Astrocyte (in vitro differentiated cells and primary cell): ENCODE measurements at regions not wholly inside any gene's neighbourhood (a gene's known extent, or its start where the extent isn't known, plus 50 kb on each side); places are given as distances from the start of the nearest gene placed in this dataset.

Experiments used
- CTCF ChIP-seq: IDR thresholded peaks from 2 replicates; pipeline ENCODE4 v1.5.1; 2011; ENCODE audit warnings: low read depth, mild to moderate bottlenecking, inconsistent platforms, low read length, moderate library complexity; ENCODE audit not compliant: insufficient read depth
- EZH2 ChIP-seq: IDR thresholded peaks from 2 replicates; pipeline ENCODE4 v1.6.1; 2012; ENCODE audit warnings: mild to moderate bottlenecking, low read length, inconsistent platforms; ENCODE audit not compliant: insufficient read depth

DNA sequence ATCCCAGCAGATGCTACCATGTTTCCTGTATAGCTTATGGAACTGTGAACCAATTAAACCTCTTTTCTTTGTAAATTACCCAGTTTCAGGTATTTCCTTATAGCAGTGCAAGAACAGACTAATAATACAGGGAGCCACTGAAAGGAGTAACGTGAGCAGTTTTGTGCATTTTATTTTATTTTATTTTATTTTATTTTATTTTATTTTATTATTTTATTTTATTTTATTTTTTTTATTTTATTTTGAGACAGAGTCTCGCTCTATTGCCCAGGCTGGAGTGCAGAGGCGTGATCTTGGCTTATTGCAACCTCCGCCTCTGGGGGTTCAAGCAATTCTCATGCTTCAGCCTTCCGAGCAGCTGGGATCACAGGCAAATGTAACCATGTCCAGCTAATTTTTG is 55.9 kb upstream of the KCNK12 start:
- TF ChIP-seq CTCF = no peak
- no peak for TF ChIP-seq EZH2
